Smooth muscle cell (in vitro differentiated cells): ENCODE measurements at regions not wholly inside any gene's neighbourhood (a gene's known extent, or its start where the extent isn't known, plus 50 kb on each side); places are given as distances from the start of the nearest gene placed in this dataset.
A peak's percentile ranks its signal among the peaks of the same experiment; 100 is the strongest.

Experiments used
- DNase-seq: peaks from one replicate; lab custom pipeline; 2025; ENCODE audit not compliant: unreplicated experiment; lab: John Stamatoyannopoulos, UW
- H2AFZ ChIP-seq: fragments of 200-600 bp; sonication (generic); 2 replicates; pipeline ENCODE4 v1.6.0; 2016; ENCODE audit warnings: antibody characterized with exemption, low read depth, mild to moderate bottlenecking
- H3F3A ChIP-seq: fragments of 200-600 bp; sonication (generic); 2 replicates; pipeline ENCODE4 v1.6.0; 2017; ENCODE audit warnings: antibody characterized with exemption, low read depth
- H3K27ac ChIP-seq: fragments of 200-600 bp; sonication (generic); 2 replicates; pipeline ENCODE4 v1.5.1; 2016; ENCODE audit warnings: low read depth, mild to moderate bottlenecking
- H3K27me3 ChIP-seq: fragments of 200-600 bp; sonication (generic); 2 replicates; pipeline ENCODE4 v1.6.1; 2016; ENCODE audit warnings: low read depth, mild to moderate bottlenecking
- H3K36me3 ChIP-seq: fragments of 200-600 bp; sonication (generic); 2 replicates; pipeline ENCODE4 v1.5.1; 2016; ENCODE audit warnings: low read depth
- H3K4me1 ChIP-seq: fragments of 200-600 bp; sonication (generic); 2 replicates; pipeline ENCODE4 v1.5.1; 2016; ENCODE audit warnings: low read depth
- H3K4me2 ChIP-seq: fragments of 200-600 bp; sonication (generic); 2 replicates; pipeline ENCODE4 v1.6.0; 2016; ENCODE audit warnings: mild to moderate bottlenecking
- H3K4me3 ChIP-seq: fragments of 200-600 bp; sonication (generic); 2 replicates; pipeline ENCODE4 v1.5.1; 2016; ENCODE audit warnings: mild to moderate bottlenecking
- H3K79me2 ChIP-seq: fragments of 200-600 bp; sonication (generic); 2 replicates; pipeline ENCODE4 v1.6.0; 2016; ENCODE audit warnings: low read depth, mild to moderate bottlenecking
- H3K9ac ChIP-seq: fragments of 200-600 bp; sonication (generic); 2 replicates; pipeline ENCODE4 v1.6.0; 2016; ENCODE audit warnings: low read depth
- H3K9me3 ChIP-seq: fragments of 200-600 bp; sonication (generic); replicated peaks from 2 replicates; pipeline ENCODE4 v1.5.1; 2016; ENCODE audit warnings: low read depth
- H4K20me1 ChIP-seq: fragments of 200-600 bp; sonication (generic); 2 replicates; pipeline ENCODE4 v1.6.0; 2016; ENCODE audit warnings: low read depth
- CTCF ChIP-seq: fragments of 200-600 bp; sonication (generic); IDR thresholded peaks from 2 replicates; pipeline ENCODE4 v1.5.1; 2017; ENCODE audit warnings: borderline replicate concordance, mild to moderate bottlenecking, antibody characterized with exemption; ENCODE audit not compliant: insufficient read depth, poor library complexity, severe bottlenecking
- WGBS: methylation state at CpG from one replicate; pipeline ENCODE4 v1.1.7; 2016; ENCODE audit warnings: low lambda C conversion rate; 5-methylcytosine and 5-hydroxymethylcytosine counted together

DNA sequence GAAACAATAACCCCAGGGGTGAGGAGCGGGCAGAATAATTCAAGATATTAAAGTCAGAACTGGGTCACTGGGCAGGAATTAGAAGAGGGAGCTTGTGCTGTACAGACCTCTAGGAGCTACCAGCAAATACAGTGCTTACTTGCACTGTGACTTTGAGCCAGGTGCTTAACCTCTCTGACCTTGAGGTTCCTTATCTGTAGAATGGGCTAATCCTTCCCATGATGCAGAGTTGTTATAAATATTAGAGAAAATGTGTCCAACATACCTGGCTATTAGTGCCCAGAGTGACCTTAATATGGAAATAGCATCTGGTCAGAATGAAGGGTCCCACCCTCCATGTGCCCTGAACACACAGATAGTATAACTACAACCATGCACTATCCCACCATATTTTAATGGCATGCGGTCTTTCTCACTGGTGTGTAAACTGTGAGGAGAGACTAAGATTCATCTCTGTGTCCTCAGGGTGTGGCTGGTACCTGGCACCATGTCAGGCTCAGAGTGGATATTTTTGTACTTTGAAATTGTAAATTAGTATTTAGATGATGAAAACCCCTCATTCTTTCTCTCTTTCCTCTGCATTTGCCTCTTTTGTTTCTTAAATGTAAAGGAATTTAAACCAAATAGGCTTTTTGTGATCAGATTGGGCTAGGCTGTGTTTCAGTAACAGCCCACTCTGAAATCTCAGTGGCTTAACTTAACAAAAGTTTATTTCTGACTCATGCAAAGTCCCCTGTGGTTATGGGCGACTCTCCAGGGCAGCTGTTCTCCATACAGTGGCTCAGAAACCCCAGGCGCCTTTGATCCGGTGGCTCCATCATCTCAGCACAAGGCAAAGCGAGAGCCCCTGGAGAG lies 60.0 kb upstream of the ROR1 start:
- H3K9ac ChIP-seq: no peak overlapping the region
- peaks cover 23% of the 10 kb centered on the region for H3K4me1 ChIP-seq
- peak overlapping the region; percentile 57 for H3K4me2 ChIP-seq
- H3K79me2 ChIP-seq: no peaks in the 10 kb centered on the region
- H2AFZ ChIP-seq: no peak overlapping the region
- H3K4me3 ChIP-seq: no peak overlapping the region
- TF ChIP-seq CTCF: no peak
- no peaks in the 10 kb centered on the region for H3K36me3 ChIP-seq
- DNase-seq: no peak
- peaks cover 6% of the 10 kb centered on the region for H3F3A ChIP-seq
- no peaks in the 10 kb centered on the region for H3K27me3 ChIP-seq
- WGBS: 32% methylated on average over 6 of the region's 6 CpGs
- H3K27ac ChIP-seq: no peak overlapping the region
- H4K20me1 ChIP-seq: no peaks in the 10 kb centered on the region
- H3K9me3 ChIP-seq: no peaks in the 10 kb centered on the region

- 27% methylated on average over 2 of the region's 2 CpGs for WGBS
- no peak overlapping the region for H3K4me2 ChIP-seq
- no peaks in the 10 kb centered on the region for H3K9me3 ChIP-seq
- H3K27me3 ChIP-seq: no peaks in the 10 kb centered on the region
- no peaks in the 10 kb centered on the region for H4K20me1 ChIP-seq
- no peak overlapping the region for H3K27ac ChIP-seq
- peaks cover 6% of the 10 kb centered on the region for H3F3A ChIP-seq
- H3K4me3 ChIP-seq: no peak overlapping the region
- no peaks in the 10 kb centered on the region for H3K79me2 ChIP-seq
- no peak for DNase-seq
- TF ChIP-seq CTCF: no peak
- H3K4me1 ChIP-seq: peaks cover 23% of the 10 kb centered on the region
- no peak overlapping the region for H2AFZ ChIP-seq
- no peaks in the 10 kb centered on the region for H3K36me3 ChIP-seq
- no peak overlapping the region for H3K9ac ChIP-seq
These were observed 59.4 kb upstream of the ROR1 start for GRCh38 chr1:63714482-63714760.

- no peak overlapping the region for H2AFZ ChIP-seq
- H3K27me3 ChIP-seq: no peaks in the 10 kb centered on the region
- H3K27ac ChIP-seq: no peak overlapping the region
- DNase-seq: no peak
- H3K4me3 ChIP-seq: no peak overlapping the region
- no peaks in the 10 kb centered on the region for H4K20me1 ChIP-seq
- H3K36me3 ChIP-seq: no peaks in the 10 kb centered on the region
- H3K9me3 ChIP-seq: no peaks in the 10 kb centered on the region
- peaks cover 22% of the 10 kb centered on the region for H3K4me1 ChIP-seq
- 28% methylated on average over 4 of the region's 4 CpGs for WGBS
- no peaks in the 10 kb centered on the region for H3K79me2 ChIP-seq
- no peak for TF ChIP-seq CTCF
- peaks cover 6% of the 10 kb centered on the region for H3F3A ChIP-seq
- H3K4me2 ChIP-seq: peak overlapping the region; percentile 1
- no peak overlapping the region for H3K9ac ChIP-seq
These were observed 56.2 kb upstream of the ROR1 start for GRCh38 chr1:63717511-63718065.

- no peak for TF ChIP-seq CTCF
- H3K36me3 ChIP-seq: no peaks in the 10 kb centered on the region
- H3K9ac ChIP-seq: no peak overlapping the region
- 89% methylated on average over 4 of the region's 4 CpGs for WGBS
- no peaks in the 10 kb centered on the region for H4K20me1 ChIP-seq
- H3K27me3 ChIP-seq: no peaks in the 10 kb centered on the region
- H3K9me3 ChIP-seq: no peaks in the 10 kb centered on the region
- peaks cover 6% of the 10 kb centered on the region for H3F3A ChIP-seq
- H3K4me2 ChIP-seq: no peak overlapping the region
- H3K79me2 ChIP-seq: no peaks in the 10 kb centered on the region
- H3K4me3 ChIP-seq: no peak overlapping the region
- H3K27ac ChIP-seq: no peak overlapping the region
- DNase-seq: no peak
- H2AFZ ChIP-seq: no peak overlapping the region
- peaks cover 24% of the 10 kb centered on the region for H3K4me1 ChIP-seq
These were observed 55.3 kb upstream of the ROR1 start for GRCh38 chr1:63718541-63718970.
